GM21447 (cell line): ENCODE measurements at regions not wholly inside any gene's neighbourhood (a gene's known extent, or its start where the extent isn't known, plus 50 kb on each side); places are given as distances from the start of the nearest gene placed in this dataset.
A peak's percentile ranks its signal among the peaks of the same experiment; 100 is the strongest.

Experiments used
- ATAC-seq: cut with Tn5 transposase; IDR thresholded peaks from one replicate; pipeline ENCODE4 v1.9.1; 2021; ENCODE audit not compliant: unreplicated experiment

- peak; percentile 63 for ATAC-seq
These were observed 497.6 kb upstream of the FAM98A start for GRCh38 chr2:34096562-34097171.

- peak; percentile 69 for ATAC-seq
These were observed 494.7 kb upstream of the FAM98A start for GRCh38 chr2:34093790-34094189.

- ATAC-seq: no peak
These were observed 471.1 kb upstream of the FAM98A start for GRCh38 chr2:34070196-34070595.

- no peak for ATAC-seq
These were observed 470.5 kb upstream of the FAM98A start for GRCh38 chr2:34069604-34070003.

GRCh38 chr2:34050413-34050812 is 451.3 kb upstream of the FAM98A start:
- ATAC-seq: no peak

GRCh38 chr2:34045101-34045655 is 446.1 kb upstream of the FAM98A start:
- no peak for ATAC-seq

GRCh38 chr2:34037886-34038285 is 438.8 kb upstream of the FAM98A start:
- no peak for ATAC-seq

GRCh38 chr2:34037157-34037556 is 438.1 kb upstream of the FAM98A start:
- ATAC-seq: no peak

- ATAC-seq: no peak
These were observed 432.0 kb upstream of the FAM98A start for GRCh38 chr2:34031097-34031496.

GRCh38 chr2:34030273-34030672 is 431.2 kb upstream of the FAM98A start:
- ATAC-seq: no peak

GRCh38 chr2:34029073-34029472 is 430.0 kb upstream of the FAM98A start:
- no peak for ATAC-seq

- ATAC-seq: no peak
These were observed 426.1 kb upstream of the FAM98A start for GRCh38 chr2:34025196-34025595.

GRCh38 chr2:34012715-34013302 is 413.7 kb upstream of the FAM98A start:
- ATAC-seq: peak; percentile 73

GRCh38 chr2:34011684-34012083 is 412.6 kb upstream of the FAM98A start:
- ATAC-seq: no peak

GRCh38 chr2:34005901-34006300 is 406.8 kb upstream of the FAM98A start:
- no peak for ATAC-seq

GRCh38 chr2:34004936-34005335 is 405.8 kb upstream of the FAM98A start:
- ATAC-seq: no peak

- no peak for ATAC-seq
These were observed 404.7 kb upstream of the FAM98A start for GRCh38 chr2:34003795-34004194.

- ATAC-seq: no peak
These were observed 402.5 kb upstream of the FAM98A start for GRCh38 chr2:34001557-34001956.

GRCh38 chr2:33984131-33984530 is 385.0 kb upstream of the FAM98A start:
- no peak for ATAC-seq

GRCh38 chr2:33978471-33978870 is 379.4 kb upstream of the FAM98A start:
- no peak for ATAC-seq

GRCh38 chr2:33975498-33975897 is 376.4 kb upstream of the FAM98A start:
- no peak for ATAC-seq

- ATAC-seq: no peak
These were observed 368.0 kb upstream of the FAM98A start for GRCh38 chr2:33967103-33967502.

- no peak for ATAC-seq
These were observed 359.5 kb upstream of the FAM98A start for GRCh38 chr2:33958591-33958990.
